Breast epithelium (tissue), 3 donors: ENCODE measurements at regions not wholly inside any gene's neighbourhood (a gene's known extent, or its start where the extent isn't known, plus 50 kb on each side); places are given as distances from the start of the nearest gene placed in this dataset.

ENCODE experiments used
- POLR2AphosphoS5 ChIP-seq, 3 donors: sonication (generic); formaldehyde crosslinking; IDR thresholded peaks; one replicate each; pipeline ENCODE4 v1.6.1; 2017; ENCODE audit warnings: antibody characterized with exemption in 3 of 3
- TF ChIP-seq, protein P1 (sequence below), 3 donors: fragments of 450-650 bp; IDR thresholded peaks; one replicate each; pipeline ENCODE4 v1.5.1; 2016 to 2017; ENCODE audit warnings: antibody characterized with exemption in 3 of 3, mild to moderate bottlenecking in 3 of 3, moderate library complexity in 3 of 3

DNA sequence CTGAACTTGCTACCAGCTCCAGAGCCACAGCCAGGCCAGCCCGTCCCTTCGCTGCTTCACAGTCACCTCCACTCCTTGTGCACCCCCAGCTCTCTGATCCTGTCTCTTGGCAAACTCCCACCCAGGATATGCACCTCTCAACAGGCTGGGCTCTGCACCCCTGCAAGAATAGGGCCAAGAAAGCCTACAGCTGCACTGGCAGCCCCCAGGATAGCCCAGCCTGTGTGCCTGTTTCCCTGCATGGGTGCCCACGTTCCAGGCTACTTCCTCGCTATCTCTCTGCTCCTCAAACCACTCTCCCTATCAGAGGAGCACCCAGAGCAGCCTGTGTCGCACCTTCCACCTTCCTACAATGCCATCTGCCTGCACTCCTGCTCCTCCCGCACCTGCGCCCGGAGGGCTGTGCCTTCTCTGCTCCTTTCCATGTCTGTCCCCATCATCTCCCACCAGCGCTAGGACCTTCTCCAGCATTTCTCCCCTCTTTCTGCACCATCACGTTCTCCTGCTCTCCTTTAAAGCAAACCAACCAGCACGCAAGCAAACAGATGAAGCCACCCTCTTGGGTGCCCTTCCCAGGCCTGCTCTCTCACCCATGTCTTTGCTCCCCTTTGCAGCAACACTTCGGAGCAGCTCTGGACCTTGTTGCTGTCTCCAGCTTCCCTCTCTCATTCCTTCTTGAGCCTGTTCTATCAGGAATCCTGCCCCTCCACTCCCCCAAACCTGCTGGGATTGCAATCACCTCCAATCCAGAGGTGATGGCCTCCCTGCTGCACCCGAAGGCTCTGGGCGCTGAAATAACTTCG is 313.2 kb upstream of the HS6ST1 start:
- no peak for TF ChIP-seq POLR2AphosphoS5 (IDR thresholded peaks at IDR 0.05)
- TF ChIP-seq, protein P1, sequence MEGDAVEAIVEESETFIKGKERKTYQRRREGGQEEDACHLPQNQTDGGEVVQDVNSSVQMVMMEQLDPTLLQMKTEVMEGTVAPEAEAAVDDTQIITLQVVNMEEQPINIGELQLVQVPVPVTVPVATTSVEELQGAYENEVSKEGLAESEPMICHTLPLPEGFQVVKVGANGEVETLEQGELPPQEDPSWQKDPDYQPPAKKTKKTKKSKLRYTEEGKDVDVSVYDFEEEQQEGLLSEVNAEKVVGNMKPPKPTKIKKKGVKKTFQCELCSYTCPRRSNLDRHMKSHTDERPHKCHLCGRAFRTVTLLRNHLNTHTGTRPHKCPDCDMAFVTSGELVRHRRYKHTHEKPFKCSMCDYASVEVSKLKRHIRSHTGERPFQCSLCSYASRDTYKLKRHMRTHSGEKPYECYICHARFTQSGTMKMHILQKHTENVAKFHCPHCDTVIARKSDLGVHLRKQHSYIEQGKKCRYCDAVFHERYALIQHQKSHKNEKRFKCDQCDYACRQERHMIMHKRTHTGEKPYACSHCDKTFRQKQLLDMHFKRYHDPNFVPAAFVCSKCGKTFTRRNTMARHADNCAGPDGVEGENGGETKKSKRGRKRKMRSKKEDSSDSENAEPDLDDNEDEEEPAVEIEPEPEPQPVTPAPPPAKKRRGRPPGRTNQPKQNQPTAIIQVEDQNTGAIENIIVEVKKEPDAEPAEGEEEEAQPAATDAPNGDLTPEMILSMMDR (IDR thresholded peaks at IDR 0.05) = no peak
